Sciatic nerve (tissue), 2 donors: ENCODE measurements at regions not wholly inside any gene's neighbourhood (a gene's known extent, or its start where the extent isn't known, plus 50 kb on each side); places are given as distances from the start of the nearest gene placed in this dataset.
A peak's percentile ranks its signal among the peaks of the same experiment; 100 is the strongest.
"Not testable (repeated sequence)": the region's sequence is repeated elsewhere in the genome, so short reads cannot be mapped to it uniquely, and the experiment has no call there.

Experiments
- ATAC-seq: fragments of 200-7000 bp; cut with Tn5 transposase; one replicate; pipeline ENCODE4 v1.9.1; 2020; ENCODE audit warnings: mild to moderate bottlenecking, moderate library complexity
- DNase-seq: peaks from one replicate; pipeline ENCODE4 v3.0.0-alpha.2; 2020; ENCODE audit warnings: low spot score
- intact Hi-C: fragments of 100-400 bp; cut with DNase I; formaldehyde crosslinking; loops from one replicate; pipeline ENCODE4 v1.14.2; 2022
- donor health status: DM: no; HTN: no; CAD: no.
- donor health status: DM: no; HTN: no; CAD: no.

DNA sequence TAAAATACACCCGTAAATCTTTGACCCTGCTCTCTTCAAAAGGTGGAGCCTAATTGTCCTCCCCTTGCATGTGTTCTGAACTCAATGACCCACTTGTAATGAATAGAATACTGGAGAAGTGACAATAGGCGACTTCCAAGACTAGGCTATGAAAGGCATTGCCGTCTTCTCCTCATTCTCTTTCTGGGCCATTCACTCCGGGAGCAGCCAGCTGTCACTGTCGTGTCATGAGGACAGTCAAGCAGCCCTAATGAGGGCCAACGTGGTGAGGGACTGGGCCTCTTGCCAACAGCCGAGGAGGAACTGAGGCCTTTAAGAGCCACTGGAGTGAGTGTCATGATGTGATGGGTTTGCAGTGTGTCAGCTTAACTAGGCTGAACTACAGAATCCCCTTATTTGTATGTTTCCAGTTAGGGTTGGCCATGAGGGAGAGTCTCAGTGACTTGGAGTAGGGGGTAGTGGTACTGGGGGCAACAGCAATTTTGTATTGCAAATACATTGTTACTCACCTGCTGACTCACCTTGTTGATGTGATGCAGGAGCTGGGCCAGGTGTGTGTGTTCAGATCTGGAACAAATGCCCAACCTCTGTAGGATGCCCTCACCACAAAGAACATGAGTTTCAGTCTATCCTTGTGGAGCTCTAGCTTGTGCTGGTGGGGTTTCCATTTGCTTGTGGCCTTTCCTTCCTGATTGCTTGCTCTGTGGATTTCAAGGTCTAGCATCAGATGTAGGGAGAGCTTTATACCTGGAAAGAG is 188.5 kb upstream of the PROK2 start:
- intact Hi-C loops: no loop called here
- peak; percentile 64 for DNase-seq
- ATAC-seq: no peak

DNA sequence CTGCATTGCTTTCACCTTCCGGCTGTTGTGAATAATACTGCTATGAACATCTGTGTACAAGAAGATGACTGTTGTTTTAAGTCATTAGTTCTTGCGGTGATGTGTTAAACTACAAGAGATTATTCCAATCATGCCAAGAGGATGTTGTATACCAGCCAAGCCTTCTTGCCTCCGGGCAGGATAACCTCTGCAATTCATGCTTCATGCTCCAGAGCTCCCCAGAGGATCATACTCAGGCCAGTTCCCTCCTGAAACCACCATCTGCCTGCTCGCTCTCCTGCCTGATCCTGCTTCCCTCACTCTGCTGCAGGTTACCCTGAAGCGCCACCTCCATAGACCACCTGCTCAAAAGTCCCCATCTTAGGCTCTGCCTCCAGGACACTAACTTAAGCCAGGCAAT is 187.1 kb upstream of the PROK2 start:
- ATAC-seq: no peak
- DNase-seq: no peak
- intact Hi-C loops: no loop called here

DNA sequence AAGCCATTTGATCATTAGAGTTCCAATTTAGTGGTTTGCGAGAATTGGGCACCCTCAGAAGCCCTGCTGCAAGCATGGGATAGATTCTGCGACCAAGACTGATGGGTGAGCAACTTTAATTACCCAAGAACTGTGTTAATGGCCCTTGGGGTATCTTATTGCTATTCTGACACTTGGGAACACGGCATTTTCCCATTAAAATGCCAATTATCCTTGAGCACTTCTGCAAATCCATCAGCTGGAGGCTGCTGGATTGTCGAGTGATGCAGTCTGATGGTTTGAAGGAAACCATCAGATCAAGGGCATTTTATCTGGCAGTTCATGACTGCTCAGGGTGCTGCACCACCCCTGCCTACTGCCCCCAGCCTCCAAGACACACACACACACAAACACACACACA is 183.6 kb upstream of the PROK2 start:
- ATAC-seq (no peak), DNase-seq (no peak)
- intact Hi-C loops: no loop called here

DNA sequence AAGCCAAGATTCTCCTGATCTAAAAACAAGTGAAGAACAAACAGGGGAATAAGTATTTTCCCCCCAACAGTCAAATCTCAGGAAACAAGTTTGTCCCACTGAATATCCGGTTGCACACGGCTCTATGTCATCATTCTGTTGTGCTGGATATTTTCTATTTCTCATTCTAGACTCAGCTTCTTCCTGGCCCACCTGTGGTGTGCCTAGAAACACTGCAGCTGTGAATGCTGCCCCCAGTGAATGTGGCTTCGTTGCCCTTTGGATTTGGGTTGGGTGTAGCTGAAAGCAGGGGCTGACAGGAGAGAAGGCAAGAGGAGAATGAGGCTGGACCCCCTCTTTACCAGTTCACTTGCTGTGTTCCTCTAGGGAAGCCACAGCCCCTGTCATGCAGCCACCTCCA is 181.2 kb upstream of the PROK2 start:
- no peak for ATAC-seq
- DNase-seq: no peak
- intact Hi-C loops: no loop called here

DNA sequence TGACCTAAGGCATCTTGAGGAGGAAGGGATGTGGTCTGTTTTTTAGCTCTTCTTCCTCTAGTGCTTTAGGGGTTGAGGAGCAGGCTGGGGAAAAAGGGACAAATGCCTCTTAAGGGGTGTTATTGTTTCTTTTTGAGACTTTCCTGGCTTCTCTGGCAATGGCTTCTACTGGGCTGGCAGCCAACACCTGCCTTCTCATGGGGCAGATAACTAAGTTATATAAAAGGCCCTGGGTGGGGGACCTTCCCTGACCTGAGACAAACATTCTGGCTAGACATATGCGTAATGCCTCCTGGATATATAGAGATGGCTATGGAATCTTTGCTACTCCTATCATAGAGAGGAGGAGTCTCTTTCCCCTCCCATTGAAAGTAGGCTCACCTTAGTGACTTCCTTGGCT is 179.2 kb upstream of the PROK2 start:
- DNase-seq (no peak), ATAC-seq (no peak)
- intact Hi-C loops: no loop called here

DNA sequence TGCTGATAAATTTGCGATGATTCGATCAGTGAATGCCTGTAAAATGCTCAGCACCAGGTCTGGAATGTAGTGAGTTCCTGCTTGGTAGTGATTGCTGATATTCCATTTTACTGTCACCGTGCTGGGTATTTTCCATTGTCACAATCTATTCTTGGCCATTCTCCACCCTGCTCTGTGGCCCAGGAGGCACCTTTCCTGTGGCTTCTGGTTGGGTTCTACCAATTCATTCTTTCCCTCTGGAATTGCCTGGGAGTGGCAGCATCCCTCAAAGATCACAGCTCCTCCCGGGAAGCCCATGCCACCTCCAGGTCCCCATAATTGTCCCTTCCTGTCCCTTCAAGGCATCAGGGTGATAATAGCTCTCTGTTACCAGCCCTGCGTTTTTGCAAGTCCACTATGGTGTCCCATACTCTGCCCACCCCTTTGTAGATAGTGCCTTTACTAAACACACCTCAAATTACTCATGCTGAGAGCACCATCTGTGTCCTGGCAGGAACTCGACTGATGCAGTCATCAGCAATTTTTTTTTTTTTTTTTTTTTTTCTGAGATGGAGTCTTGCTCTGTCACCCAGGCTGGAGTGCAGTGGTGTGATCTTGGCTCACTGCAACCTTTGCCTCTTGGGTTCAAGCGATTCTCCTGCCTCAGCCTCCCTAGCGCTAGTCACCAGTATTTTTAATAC is 177.8 kb upstream of the PROK2 start:
- intact Hi-C loops: no loop called here

DNA sequence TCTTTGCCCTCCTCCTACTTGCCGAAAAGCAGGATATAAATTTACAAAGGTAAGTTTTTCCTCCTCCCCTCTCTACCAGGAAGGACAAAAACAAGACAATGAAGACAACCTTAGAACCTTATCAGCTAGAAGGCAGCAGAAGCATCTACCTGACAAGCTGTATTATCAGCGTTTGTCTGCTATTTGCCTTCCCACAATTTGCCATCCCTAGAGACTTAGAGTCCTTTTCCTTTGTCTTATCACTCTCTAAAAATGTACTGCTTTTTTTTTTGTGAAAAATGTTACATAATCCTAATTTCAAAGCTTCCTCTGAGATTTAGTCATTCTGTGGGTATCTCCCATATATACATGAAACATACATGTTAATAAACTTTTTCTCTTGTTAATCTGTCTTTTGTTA is 176.9 kb upstream of the PROK2 start:
- no peak for ATAC-seq
- intact Hi-C loops: no loop called here
- DNase-seq: no peak

More for the DNA sequence above, 177.8 kb upstream of the PROK2 start:
- ATAC-seq (no peak), DNase-seq (no peak)

DNA sequence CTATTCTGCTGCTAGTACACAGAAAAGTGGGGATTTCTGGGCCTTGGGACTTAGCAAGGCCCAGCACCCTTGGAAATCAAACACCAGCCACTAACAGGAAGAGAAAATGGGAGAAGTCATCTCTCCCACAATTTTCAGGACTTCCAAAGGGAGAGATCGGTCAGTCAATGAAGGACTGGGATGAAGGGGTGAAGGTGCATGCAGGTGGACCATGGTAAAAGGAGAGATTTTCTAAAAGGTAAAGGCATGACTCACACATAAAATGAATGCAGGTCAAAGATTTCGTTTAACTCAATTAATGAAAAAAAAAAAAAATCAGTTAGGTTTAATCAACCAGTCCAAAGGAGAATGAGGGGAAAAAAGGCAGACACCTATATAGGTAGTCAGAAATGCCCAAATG is 176.4 kb upstream of the PROK2 start:
- ATAC-seq (no peak), DNase-seq (no peak)
- intact Hi-C loops: no loop called here

DNA sequence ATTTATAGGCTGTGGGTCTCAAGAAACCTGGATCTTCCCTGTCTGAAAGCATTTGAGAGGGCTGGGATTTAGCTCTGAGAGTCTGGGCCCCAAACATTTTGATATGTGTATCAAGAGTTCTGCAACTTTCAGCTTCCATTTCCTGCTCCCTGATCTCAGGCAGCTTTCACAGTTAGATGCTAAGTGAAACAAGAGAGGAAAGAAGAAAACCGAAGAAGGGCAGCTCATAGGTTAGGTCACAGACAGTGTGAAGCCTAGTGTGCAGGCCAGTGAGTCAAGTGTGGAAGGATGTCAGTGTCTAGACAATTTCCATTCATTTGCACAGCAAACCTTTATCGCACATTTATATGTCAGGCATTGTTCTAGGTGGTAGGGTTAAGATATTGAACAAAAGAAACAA is 173.6 kb upstream of the PROK2 start:
- no peak for ATAC-seq
- intact Hi-C loops: loop anchor here (5.0 kb wide), 1 partner anchor 859 kb away; no protein-coding TSS in a partner anchor
- DNase-seq: no peak

DNA sequence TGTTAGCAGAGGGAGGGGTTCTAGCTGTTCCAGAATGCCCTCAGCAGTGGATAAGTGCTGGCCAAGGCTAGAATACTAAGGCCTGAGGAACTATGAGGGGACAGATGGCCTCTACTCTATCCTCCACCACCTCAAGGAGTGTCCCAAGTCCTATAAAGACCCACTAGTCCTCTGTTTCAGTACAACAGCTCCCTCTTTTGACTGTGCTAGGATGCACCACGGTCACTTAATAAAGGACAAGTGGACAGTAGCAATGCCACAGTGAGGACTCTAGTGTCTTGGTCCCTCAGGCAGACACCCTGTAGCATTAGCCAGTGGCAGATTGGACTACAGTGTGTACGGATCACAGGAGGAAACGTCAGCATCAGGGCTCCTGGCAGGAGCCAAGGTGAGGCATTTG is 171.8 kb upstream of the PROK2 start:
- intact Hi-C loops: loop anchor here (5.0 kb wide), 1 partner anchor 861 kb away; no protein-coding TSS in a partner anchor
- ATAC-seq (no peak), DNase-seq (no peak)

DNA sequence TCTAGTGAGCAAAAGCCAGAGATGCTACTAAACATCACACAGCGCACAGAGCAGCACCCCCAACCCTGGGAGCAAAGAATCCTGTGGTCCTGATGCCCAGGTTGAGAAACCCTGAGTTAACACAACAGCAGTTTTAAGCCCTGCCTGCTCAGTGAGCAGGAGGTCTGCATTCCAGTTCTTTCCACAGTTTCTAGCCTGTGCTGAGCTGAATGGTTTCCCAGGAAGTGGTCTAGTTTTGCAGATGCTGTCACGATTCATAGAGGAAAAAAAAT is 171.1 kb upstream of the PROK2 start:
- DNase-seq (no peak), ATAC-seq (peak; percentile 14)
- intact Hi-C loops: loop anchor here (5.0 kb wide), 1 partner anchor 861 kb away; no protein-coding TSS in a partner anchor

DNA sequence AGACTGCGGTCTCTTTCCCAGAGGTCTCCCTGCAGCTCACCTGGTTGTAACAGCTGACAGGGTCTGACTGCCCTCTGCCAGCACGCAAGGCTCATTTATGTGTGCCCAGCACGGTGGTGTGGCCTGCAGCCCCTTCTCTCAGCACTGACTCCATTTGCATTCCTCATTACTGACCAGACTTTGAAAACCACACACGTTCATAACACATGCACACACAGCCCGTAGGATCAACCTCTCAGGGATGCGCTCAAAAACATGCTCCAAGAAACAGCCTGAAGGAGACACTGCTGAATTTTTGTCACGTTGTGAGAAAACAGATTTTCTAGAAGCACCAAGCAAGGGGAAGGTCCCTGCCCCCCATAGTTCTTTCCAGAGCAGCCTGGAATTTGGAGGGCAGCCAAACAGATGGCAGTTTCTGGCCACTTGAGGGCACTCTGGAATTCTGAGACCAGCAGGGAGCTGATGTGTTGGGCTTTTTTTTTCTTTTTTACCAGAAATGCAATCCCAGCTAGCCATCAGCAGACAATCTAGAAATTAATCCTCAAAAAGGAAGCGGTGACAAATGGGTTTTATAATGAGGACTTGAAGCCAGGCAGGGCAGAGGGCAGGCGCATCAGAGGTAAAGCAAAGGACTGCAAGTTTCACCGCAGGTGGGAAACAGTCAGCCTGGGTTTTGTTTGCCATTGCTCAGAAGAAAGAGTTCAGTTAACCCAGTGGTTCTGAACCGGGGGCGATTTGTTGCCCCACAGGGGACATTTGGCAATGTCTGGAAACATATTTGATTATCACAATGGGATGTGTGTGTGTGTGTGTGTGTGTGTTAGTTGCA is 170.5 kb upstream of the PROK2 start:
- ATAC-seq: peak; percentile 83
- intact Hi-C loops: loop anchor here (5.0 kb wide), 1 partner anchor 862 kb away; no protein-coding TSS in a partner anchor
- peak; percentile 86 for DNase-seq

DNA sequence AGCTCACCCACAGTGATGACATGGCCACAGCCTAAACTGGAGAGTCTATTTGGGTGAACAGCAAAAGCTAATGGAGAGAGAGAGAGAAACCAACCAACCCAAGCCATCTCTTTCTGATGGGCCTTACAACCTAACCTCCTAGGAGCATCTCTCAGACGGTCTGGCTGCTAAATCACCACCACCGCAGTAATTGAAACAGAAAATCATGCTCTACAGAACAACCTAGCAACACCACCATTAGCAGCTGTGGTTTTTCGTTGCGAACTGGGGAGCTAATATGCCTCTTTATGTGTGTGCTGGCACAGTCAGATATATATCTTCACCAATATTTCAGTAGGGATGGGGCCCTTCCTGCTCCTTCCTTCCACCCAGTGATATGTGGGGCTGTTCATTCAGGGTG is 166.9 kb upstream of the PROK2 start:
- ATAC-seq: no peak
- intact Hi-C loops: no loop called here

DNA sequence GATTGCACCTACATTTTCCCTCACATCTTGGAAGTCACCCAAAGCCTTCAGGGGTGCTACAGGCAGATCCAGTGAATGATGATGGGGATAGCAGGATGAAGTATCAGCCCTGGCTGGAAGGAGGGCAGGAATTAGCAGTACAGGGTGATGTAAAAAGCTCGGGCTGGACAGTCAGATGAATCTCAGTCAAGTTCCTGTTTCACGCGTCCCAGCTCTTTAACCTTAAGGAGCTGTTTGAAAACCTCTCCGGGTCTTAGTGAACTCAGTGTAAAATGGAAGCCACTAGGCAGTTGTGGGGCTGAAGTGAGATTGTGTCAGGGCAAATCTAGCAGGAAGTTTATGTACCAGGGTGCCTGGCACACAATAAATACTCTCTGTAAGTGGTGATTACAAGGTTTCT is 166.4 kb upstream of the PROK2 start:
- intact Hi-C loops: no loop called here
- DNase-seq (no peak), ATAC-seq (no peak)

More for the DNA sequence above, 166.9 kb upstream of the PROK2 start:
- DNase-seq: no peak

DNA sequence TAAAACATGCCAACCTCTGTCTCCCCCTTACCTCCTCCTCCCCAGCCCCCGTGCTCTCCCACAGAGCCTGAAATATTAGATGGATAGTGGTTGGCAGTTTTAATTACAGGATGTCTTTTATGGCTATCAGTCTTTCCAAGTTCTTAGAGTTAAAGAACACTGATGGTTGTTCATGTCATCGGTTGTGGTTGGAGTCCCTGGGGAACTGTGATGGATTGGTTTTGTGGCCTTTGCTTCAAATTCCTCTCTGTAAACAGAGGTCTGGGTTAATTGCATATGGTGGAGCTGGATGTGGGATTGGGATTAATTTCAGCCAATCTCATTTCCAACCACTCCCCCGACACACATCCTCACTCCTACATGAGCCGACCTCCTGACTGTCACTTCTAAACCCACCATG is 164.5 kb upstream of the PROK2 start:
- intact Hi-C loops: no loop called here
- no peak for ATAC-seq

DNA sequence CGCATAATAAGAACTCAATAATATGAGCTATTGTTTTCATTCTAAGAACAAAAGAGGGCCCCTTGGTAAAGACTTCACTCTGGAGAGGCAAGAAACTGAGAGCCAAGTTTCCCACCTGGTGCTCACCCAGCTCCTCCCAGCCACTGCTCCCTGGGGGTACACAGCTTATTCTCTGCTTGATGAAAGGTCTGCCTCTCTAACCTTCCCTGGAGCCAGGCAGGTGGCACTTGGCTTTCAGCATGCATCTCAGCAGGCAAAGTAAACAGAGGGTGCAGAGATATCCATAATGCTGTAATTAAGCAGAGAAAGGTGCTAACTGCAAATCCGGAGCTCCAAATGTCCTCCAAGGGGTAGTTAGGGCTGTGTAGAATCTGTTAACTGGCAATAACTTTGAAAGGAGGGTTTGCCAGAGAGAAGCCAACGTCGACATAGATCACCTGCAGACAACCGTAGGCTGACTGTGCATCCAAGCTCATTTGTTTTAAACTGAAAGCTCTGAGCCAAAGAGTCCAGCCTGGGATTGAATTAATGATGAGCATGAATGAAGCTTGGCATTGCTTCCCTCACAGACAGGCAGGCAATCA is 159.6 kb upstream of the PROK2 start:
- ATAC-seq (no peak), DNase-seq (no peak)
- intact Hi-C loops: no loop called here

More for the DNA sequence above, 164.5 kb upstream of the PROK2 start:
- DNase-seq: no peak

DNA sequence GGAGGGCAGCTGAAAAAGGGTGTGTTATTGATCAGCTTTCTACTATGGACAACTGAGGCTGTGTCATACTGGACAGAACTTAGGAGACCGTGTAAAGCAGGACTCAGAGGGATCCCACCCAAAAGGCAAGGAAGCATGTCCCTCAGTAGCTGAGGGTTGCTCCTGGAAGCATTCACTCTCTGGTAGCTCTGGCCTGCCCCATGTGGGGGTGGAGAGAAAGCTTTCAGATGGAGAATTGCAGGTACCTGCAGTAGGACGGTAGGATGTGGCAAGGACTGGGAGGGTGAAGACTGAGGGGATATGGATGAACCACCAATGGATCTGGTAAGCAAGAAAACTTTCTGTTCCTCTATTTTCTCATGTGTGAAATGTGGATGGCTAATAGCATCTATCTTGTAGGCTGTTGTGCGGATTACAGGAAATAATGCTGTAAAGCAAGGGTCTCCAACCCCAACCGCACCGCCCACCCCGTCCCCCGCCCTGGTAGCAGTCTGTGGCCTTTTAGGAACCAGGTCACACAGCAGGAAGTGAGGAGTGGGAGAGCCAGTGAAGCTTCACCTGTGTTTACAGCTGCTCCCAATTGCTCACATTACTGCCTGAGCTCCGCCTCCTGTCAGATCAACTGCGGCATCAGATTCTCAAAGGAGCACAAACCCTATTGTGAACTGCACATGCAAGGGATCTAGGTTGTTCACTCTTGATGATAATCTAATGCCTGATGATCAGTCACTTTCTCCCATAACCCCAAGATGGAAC is 157.7 kb upstream of the PROK2 start:
- no peak for DNase-seq
- intact Hi-C loops: no loop called here
- ATAC-seq: no peak

DNA sequence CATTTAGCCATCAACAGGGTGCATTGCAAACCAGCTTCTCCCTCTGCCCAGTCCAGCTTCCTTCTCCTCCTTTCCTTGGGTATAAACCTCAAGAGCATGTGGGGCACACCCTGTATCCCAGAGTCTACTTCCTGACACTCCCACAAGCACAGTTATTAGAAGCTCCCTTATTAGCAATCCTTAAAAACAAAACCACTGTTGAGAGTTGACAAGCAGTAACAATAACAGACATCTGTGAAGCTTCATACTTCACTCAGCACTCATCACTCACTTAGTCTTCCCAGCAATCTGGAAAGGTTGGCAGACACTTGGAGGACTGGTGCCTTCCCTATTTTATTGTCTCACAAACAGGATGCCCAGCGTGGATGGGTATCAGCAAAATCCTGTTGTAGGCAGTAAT is 155.5 kb upstream of the PROK2 start:
- intact Hi-C loops: no loop called here
- no peak for DNase-seq
- ATAC-seq: no peak

DNA sequence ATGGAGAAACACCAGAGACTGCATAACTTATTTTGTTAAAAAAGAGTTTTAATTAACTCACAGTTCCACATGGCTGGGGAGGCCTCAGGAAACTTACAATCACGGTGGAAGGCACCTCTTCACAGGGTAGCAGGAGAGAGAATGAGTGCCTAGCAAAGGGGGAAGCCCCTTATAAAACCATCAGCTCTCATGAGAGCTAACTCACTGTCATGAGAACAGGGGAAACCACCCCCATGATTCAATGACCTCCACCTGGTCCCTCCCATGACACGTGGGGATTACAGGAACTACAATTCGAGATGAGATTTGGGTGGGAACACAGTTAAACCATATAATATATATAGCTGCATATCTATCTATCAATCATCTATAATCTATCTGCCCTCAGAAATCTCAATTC is 153.1 kb upstream of the PROK2 start:
- DNase-seq, intact Hi-C loops, ATAC-seq: not testable (repeated sequence)
